H1 (cell line): ENCODE measurements at regions not wholly inside any gene's neighbourhood (a gene's known extent, or its start where the extent isn't known, plus 50 kb on each side); places are given as distances from the start of the nearest gene placed in this dataset.

Source experiments
- CTCF ChIA-PET: fragments of 300-600 bp; sonication (Branson Sonifier 250); formaldehyde crosslinking; loops from one replicate; lab custom pipeline; 2021; ENCODE audit not compliant: partially characterized antibody; lab: Charles Lee
- POLR2A ChIA-PET: fragments of 300-600 bp; sonication (Branson Sonifier 250); formaldehyde crosslinking; loops from one replicate; lab custom pipeline; 2021; ENCODE audit warnings: inconsistent platforms; ENCODE audit not compliant: partially characterized antibody; lab: Charles Lee
- DNase-seq, 2 experiments: peaks; one replicate each; pipeline versions ENCODE4 v3.0.0 to v3.0.0-alpha.2; 2010 to 2022; ENCODE audit warnings: low spot score in 2 of 2, low read depth in 1 of 2, mixed read lengths in 1 of 2
- FAIRE-seq: peaks from 2 replicates; lab custom pipeline; 2011; peaks lifted over from hg19 to GRCh38; lab: Jason Lieb, UNC
- H2AFZ ChIP-seq: 2 replicates; pipeline ENCODE4 v1.8.1; 2012; ENCODE audit warnings: low read length, inconsistent platforms
- H2AK5ac ChIP-seq: 2 replicates; pipeline ENCODE4 v1.6.1; 2013; ENCODE audit warnings: low read depth, low read length
- H2BK120ac ChIP-seq: replicated peaks from 2 replicates; pipeline ENCODE3; 2013; ENCODE audit warnings: low read depth, low read length, inconsistent platforms
- H2BK12ac ChIP-seq: 2 replicates; pipeline ENCODE4 v1.6.1; 2013; ENCODE audit warnings: low read depth, low read length
- H2BK15ac ChIP-seq: 2 replicates; pipeline ENCODE4 v1.6.1; 2013; ENCODE audit warnings: low read length
- H2BK20ac ChIP-seq: 2 replicates; pipeline ENCODE4 v1.6.1; 2013; ENCODE audit warnings: low read length
- H2BK5ac ChIP-seq: 2 replicates; pipeline ENCODE4 v1.6.1; 2013; ENCODE audit warnings: low read depth, low read length
- H3K14ac ChIP-seq: 2 replicates; pipeline ENCODE4 v1.6.1; 2013; ENCODE audit warnings: inconsistent platforms; ENCODE audit not compliant: insufficient read length
- H3K18ac ChIP-seq: 2 replicates; pipeline ENCODE4 v1.6.1; 2013; ENCODE audit warnings: low read length; ENCODE audit errors: extremely low read depth
- H3K23ac ChIP-seq: 2 replicates; pipeline ENCODE4 v1.6.1; 2013; ENCODE audit warnings: inconsistent platforms; ENCODE audit not compliant: insufficient read length
- H3K23me2 ChIP-seq: 2 replicates; pipeline ENCODE4 v1.6.1; 2013; ENCODE audit warnings: low read depth, low read length
- H3K27ac ChIP-seq: 2 replicates; pipeline ENCODE4 v1.6.1; 2011; ENCODE audit warnings: low read depth, low read length, inconsistent platforms
- H3K27me3 ChIP-seq, 4 experiments: replicated peaks in 1 of 4; 1 replicate in 1 of 4; 2 replicates in 3 of 4; pipeline versions ENCODE4 v1.6.1 to v1.8.1; 2011 to 2013; ENCODE audit warnings: low read length in 3 of 4, mild to moderate bottlenecking in 3 of 4, inconsistent platforms in 2 of 4, mixed read lengths in 2 of 4, moderate library complexity in 1 of 4; ENCODE audit not compliant: control insufficient read depth in 3 of 4, insufficient read depth in 3 of 4; ENCODE audit errors: extremely low read depth in 1 of 4
- H3K36me3 ChIP-seq, 4 experiments: 2 replicates each; pipeline versions ENCODE4 v1.6.1 to v1.8.1; 2011 to 2013; ENCODE audit warnings: mild to moderate bottlenecking in 4 of 4, low read length in 3 of 4, moderate library complexity in 2 of 4, control low read depth in 1 of 4, inconsistent platforms in 1 of 4; ENCODE audit not compliant: insufficient read depth in 4 of 4, control insufficient read depth in 2 of 4
- H3K4ac ChIP-seq: replicated peaks from 2 replicates; pipeline ENCODE3; 2013; ENCODE audit warnings: low read length, low read depth, mixed read lengths, inconsistent platforms; ENCODE audit not compliant: insufficient read length
- H3K4me1 ChIP-seq, 4 experiments: replicated peaks in 1 of 4; 1 replicate in 1 of 4; 2 replicates in 3 of 4; pipeline versions ENCODE4 v1.6.1 to v1.8.1; 2011 to 2013; ENCODE audit warnings: low read length in 3 of 4, inconsistent platforms in 2 of 4, mixed read lengths in 1 of 4; ENCODE audit not compliant: insufficient read depth in 4 of 4, control insufficient read depth in 3 of 4
- H3K4me2 ChIP-seq, 2 experiments: 2 replicates each; pipeline versions ENCODE4 v1.6.1 to v1.8.1; 2011 to 2013; ENCODE audit warnings: low read depth in 2 of 2, low read length in 2 of 2, control low read depth in 1 of 2, inconsistent platforms in 1 of 2, mild to moderate bottlenecking in 1 of 2; ENCODE audit not compliant: insufficient read depth in 1 of 2
- H3K4me3 ChIP-seq, 4 experiments: fragments of 200-600, 300-600 bp in 1 of 4; sonication (generic), shearing (Covaris generic), sonication (Bioruptor Twin) in 1 of 4; 2 replicates each; pipeline versions ENCODE4 v1.5.1 to v1.8.1; 2011 to 2016; ENCODE audit warnings: low read length in 4 of 4, low read depth in 3 of 4, control low read depth in 2 of 4, inconsistent platforms in 2 of 4, mild to moderate bottlenecking in 2 of 4, mixed read lengths in 1 of 4, moderate library complexity in 1 of 4; ENCODE audit not compliant: insufficient read depth in 2 of 4; ENCODE audit errors: extremely low read depth in 1 of 4
- H3K56ac ChIP-seq: replicated peaks from 2 replicates; pipeline ENCODE3; 2013; ENCODE audit warnings: low read depth, mild to moderate bottlenecking, mixed read lengths, low read length, inconsistent platforms; ENCODE audit not compliant: insufficient read length
- H3K79me1 ChIP-seq: 2 replicates; pipeline ENCODE4 v1.6.1; 2013; ENCODE audit warnings: low read depth, low read length, control low read depth
- H3K79me2 ChIP-seq, 2 experiments: 2 replicates each; pipeline versions ENCODE4 v1.6.1 to v1.8.1; 2012 to 2013; ENCODE audit warnings: low read length in 2 of 2, mild to moderate bottlenecking in 2 of 2, inconsistent platforms in 1 of 2; ENCODE audit not compliant: insufficient read depth in 2 of 2, control insufficient read depth in 1 of 2
- H3K9ac ChIP-seq, 4 experiments: replicated peaks in 1 of 4; 1 replicate in 1 of 4; 2 replicates in 3 of 4; pipeline versions ENCODE4 v1.6.1 to v1.8.1; 2011 to 2013; ENCODE audit warnings: low read depth in 3 of 4, low read length in 3 of 4, control low read depth in 2 of 4, mild to moderate bottlenecking in 2 of 4, moderate library complexity in 2 of 4, inconsistent platforms in 1 of 4; ENCODE audit errors: extremely low read depth in 1 of 4
- H3K9me3 ChIP-seq, 2 experiments: 2 replicates each; pipeline versions ENCODE4 v1.6.1 to v1.8.1; 2012 to 2013; ENCODE audit warnings: mild to moderate bottlenecking in 2 of 2, moderate library complexity in 2 of 2, control low read depth in 1 of 2, inconsistent platforms in 1 of 2, low read depth in 1 of 2, low read length in 1 of 2, mixed read lengths in 1 of 2; ENCODE audit not compliant: insufficient read depth in 2 of 2
- H4K20me1 ChIP-seq, 2 experiments: replicated peaks in 1 of 2; 2 replicates each; pipeline versions ENCODE3 to v1.8.1; 2011 to 2013; ENCODE audit warnings: inconsistent platforms in 2 of 2, low read length in 2 of 2, mild to moderate bottlenecking in 1 of 2; ENCODE audit not compliant: insufficient read depth in 2 of 2, control insufficient read depth in 1 of 2
- H4K5ac ChIP-seq: 2 replicates; pipeline ENCODE4 v1.6.1; 2013; ENCODE audit warnings: low read length, low read depth, mixed read lengths, inconsistent platforms; ENCODE audit not compliant: insufficient read length
- H4K8ac ChIP-seq: 2 replicates; pipeline ENCODE4 v1.8.0; 2013; ENCODE audit warnings: mild to moderate bottlenecking, moderate library complexity, low read length, inconsistent platforms; ENCODE audit not compliant: insufficient read depth; ENCODE audit errors: extremely low read depth
- H4K91ac ChIP-seq: replicated peaks from 2 replicates; pipeline ENCODE3; 2013; ENCODE audit warnings: low read length, mixed read lengths, inconsistent platforms; ENCODE audit not compliant: insufficient read length
- ATF3 ChIP-seq: IDR thresholded peaks from 2 replicates; pipeline ENCODE4 v1.6.1; 2011; ENCODE audit warnings: low read depth, mild to moderate bottlenecking, low read length; ENCODE audit not compliant: insufficient read depth
- CEBPB ChIP-seq: IDR thresholded peaks from 2 replicates; pipeline ENCODE4 v1.6.1; 2012; ENCODE audit warnings: low read depth, low read length
- CHD1 ChIP-seq: IDR thresholded peaks from 2 replicates; pipeline ENCODE4 v1.6.1; 2012; ENCODE audit warnings: low read depth, low read length, improper control_type of control experiment
- CHD2 ChIP-seq: IDR thresholded peaks from 2 replicates; pipeline ENCODE4 v1.6.1; 2012; ENCODE audit warnings: low read length, improper control_type of control experiment
- FOSL1 ChIP-seq: IDR thresholded peaks from 2 replicates; pipeline ENCODE4 v1.6.1; 2011; ENCODE audit warnings: mild to moderate bottlenecking, low read depth, low read length, moderate library complexity; ENCODE audit not compliant: insufficient read depth
- GABPA ChIP-seq: IDR thresholded peaks from 2 replicates; pipeline ENCODE4 v1.6.1; 2011; ENCODE audit warnings: mild to moderate bottlenecking, low read length, moderate library complexity, borderline replicate concordance; ENCODE audit not compliant: insufficient read depth
- RXRA ChIP-seq: IDR thresholded peaks from 2 replicates; pipeline ENCODE4 v1.6.1; 2011; ENCODE audit warnings: low read depth, mild to moderate bottlenecking, low read length, moderate library complexity; ENCODE audit not compliant: insufficient read depth
- WGBS, 2 experiments: shearing (Covaris generic) in 1 of 2; methylation state at CpG; one replicate each; pipeline versions ENCODE4 v1.1.6 to v1.1.7; 2013 to 2015; ENCODE audit warnings: low lambda C conversion rate in 2 of 2, mixed read lengths in 2 of 2, inconsistent platforms in 1 of 2, low coverage in 1 of 2, missing lambda C conversion rate in 1 of 2; ENCODE audit not compliant: insufficient replicate concordance in 2 of 2, insufficient coverage in 1 of 2, insufficient read length in 1 of 2; ENCODE audit errors: extremely low coverage in 1 of 2, missing lambda C conversion rate in 1 of 2; 5-methylcytosine and 5-hydroxymethylcytosine counted together

DNA sequence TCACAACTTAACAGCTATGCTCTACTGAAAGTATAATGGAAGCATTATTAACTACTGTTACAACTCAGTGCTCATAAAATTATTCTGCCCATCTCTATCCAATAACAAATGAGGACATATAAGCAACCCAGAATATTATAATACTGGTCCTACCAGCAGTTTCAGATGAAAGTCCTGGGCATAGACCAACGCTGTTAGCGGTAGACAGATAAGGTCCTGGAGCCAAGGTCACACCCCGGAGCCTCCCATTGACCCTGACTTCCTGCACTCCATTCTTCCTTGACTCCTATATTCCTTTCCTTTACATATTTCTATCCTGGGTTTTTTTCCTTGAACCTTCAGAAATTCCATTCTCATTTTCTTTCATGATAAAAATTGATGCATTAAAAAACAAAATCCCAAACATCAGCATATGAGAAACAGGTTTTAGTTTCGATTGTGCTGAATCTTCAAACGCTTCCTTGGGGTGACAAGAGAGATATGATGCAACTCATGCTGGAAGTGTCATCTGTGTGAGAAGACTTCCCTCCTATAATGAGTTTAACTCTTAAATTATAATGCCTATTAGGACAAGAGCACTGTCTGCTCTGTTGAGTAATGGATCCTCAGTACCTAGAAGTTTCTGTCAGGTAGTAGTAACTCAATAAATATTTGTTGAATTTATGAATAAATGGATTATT lies 831.1 kb downstream of the LRRIQ3 start:
- no peak overlapping the region for H2BK5ac ChIP-seq
- no peak overlapping the region for H4K8ac ChIP-seq
- H3K14ac ChIP-seq = no peak overlapping the region
- no peak overlapping the region for H2BK120ac ChIP-seq
- ChIA-PET POLR2A (no interaction called here), CTCF (no interaction called here)
- H2BK12ac ChIP-seq = no peak overlapping the region
- H3K27me3 ChIP-seq = no peaks in the 10 kb centered on the region
- H4K91ac ChIP-seq = no peak overlapping the region
- H3K56ac ChIP-seq = no peak overlapping the region
- FAIRE-seq (no peak), DNase-seq (no peak)
- WGBS, 2 experiments = 92% methylated on average over 5 of the region's 5 CpGs; no CpG with 5 or more reads in 1 of the 2 experiments
- no peaks in the 10 kb centered on the region for H3K36me3 ChIP-seq
- H4K5ac ChIP-seq = no peak overlapping the region
- no peak overlapping the region for H3K23ac ChIP-seq
- no peak overlapping the region for H3K4me3 ChIP-seq
- no peak overlapping the region for H3K9ac ChIP-seq
- H3K79me1 ChIP-seq = no peaks in the 10 kb centered on the region
- no peak overlapping the region for H3K18ac ChIP-seq
- no peaks in the 10 kb centered on the region for H3K4me1 ChIP-seq
- H2AFZ ChIP-seq = no peak overlapping the region
- no peak overlapping the region for H3K4ac ChIP-seq
- no peak overlapping the region for H3K27ac ChIP-seq
- no peak overlapping the region for H3K4me2 ChIP-seq
- H3K9me3 ChIP-seq = no peaks in the 10 kb centered on the region
- no peaks in the 10 kb centered on the region for H3K79me2 ChIP-seq
- TF ChIP-seq GABPA (no peak), ATF3 (no peak), CHD2 (no peak), CEBPB (peak; percentile 9; the same call in 1 of the 2 replicates), CHD1 (no peak), FOSL1 (no peak), RXRA (no peak)
- H4K20me1 ChIP-seq = no peaks in the 10 kb centered on the region
- H2BK20ac ChIP-seq = no peak overlapping the region
- no peak overlapping the region for H2AK5ac ChIP-seq
- no peaks in the 10 kb centered on the region for H3K23me2 ChIP-seq
- H2BK15ac ChIP-seq = no peak overlapping the region
